GM18520 (cell line): ENCODE measurements at regions not wholly inside any gene's neighbourhood (a gene's known extent, or its start where the extent isn't known, plus 50 kb on each side); places are given as distances from the start of the nearest gene placed in this dataset.

Experiments used
- ATAC-seq: cut with Tn5 transposase; IDR thresholded peaks from one replicate; pipeline ENCODE4 v1.9.1; 2021; ENCODE audit not compliant: unreplicated experiment

- ATAC-seq, result no peak
Measured at GRCh38 chr2:3101016-3101942, 276.3 kb downstream of the EIPR1 start.

- ATAC-seq, result no peak
Measured at GRCh38 chr2:3100386-3100785, 277.2 kb downstream of the EIPR1 start.

DNA sequence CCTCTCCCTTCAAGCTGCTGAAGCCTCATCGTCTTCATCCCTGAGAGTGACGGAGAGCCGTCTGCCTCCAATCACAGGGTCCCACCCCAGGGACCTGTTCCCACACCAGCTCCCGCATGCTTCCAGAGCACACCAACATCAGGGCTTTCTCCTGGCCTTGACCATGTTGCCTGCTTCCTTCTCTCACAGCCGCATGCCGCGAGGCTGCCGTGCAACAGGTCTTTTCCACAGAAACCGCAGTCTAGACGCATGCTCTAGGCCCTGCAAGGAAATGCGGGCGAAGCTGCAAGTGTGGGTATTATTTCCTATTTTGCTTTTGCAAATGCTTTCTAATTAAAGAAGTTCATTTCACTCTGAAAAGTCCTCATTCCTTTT lies 277.8 kb downstream of the EIPR1 start:
- no peak for ATAC-seq

DNA sequence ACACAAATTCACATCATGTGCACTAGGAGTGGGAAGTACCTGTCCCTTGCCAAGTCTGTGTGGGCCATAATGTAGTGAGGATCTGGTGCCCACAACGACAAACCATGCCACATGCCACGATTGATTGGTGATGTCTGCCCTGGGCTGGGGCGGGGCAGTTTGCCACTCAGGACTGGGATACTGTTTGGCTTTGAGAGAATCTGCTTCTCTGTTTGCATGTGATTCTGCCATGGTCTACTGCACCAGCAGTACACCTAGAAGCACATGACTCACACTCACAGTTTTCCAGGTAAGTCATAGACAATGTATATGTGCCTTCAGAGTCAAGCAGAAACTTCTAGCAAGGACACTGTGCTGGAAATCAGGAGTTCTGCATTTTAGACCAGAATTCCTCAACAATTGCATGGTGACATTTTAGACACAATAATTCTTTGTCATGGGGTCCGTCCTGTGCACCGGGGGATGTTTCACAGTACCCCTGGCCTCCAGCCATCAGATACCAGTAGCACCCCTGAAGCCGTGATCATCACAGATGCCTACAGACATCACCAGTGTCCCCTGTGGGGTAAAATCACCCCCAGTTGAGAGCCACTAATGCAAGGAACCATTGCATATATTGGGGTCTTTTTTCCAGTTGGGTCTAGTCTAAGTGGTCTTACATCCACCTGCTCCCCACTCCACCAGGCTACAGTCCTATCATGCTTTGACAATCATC lies 278.3 kb downstream of the EIPR1 start:
- ATAC-seq, result no peak

DNA sequence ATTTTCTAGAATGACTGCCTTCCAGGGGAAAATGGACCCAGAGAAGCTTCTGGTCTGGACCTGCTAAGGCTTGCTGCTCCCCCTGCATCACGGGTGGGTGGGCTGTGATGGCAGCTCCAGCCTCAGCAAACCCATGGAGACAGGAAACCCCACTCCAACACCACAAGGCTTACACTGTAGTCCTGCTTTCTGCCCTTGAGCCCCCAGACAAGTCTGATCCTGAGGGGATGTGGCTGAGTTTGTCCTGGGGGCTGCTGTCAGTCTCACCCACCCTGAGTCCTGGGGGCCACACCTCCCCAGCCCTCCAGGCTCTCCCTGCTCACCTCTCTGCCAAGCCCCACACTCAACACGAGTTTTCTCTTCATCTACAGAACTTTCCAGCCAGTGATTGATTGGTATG lies 279.4 kb downstream of the EIPR1 start:
- no peak for ATAC-seq

DNA sequence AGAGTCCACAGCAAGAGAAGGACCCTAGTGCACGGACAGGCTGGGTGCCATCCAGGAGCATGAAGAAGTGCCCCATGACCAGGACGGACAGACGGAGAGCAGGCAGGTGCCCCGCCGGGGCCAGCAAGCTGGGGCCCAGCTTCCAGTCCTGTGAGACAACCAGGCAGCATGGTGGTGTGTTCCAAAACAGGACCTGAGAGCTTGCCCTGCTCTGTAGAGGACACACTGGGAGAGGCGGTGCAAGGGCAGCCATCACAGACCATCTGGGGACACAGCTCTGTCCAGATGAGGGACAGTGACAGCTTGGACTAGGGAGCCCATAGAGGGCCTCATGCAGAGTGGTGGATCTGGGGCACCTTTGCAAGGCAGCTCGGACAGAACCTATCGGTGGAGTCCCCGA lies 279.8 kb downstream of the EIPR1 start:
- ATAC-seq, result no peak

- ATAC-seq, result no peak
Measured at GRCh38 chr2:3094999-3095958, 282.3 kb downstream of the EIPR1 start.

DNA sequence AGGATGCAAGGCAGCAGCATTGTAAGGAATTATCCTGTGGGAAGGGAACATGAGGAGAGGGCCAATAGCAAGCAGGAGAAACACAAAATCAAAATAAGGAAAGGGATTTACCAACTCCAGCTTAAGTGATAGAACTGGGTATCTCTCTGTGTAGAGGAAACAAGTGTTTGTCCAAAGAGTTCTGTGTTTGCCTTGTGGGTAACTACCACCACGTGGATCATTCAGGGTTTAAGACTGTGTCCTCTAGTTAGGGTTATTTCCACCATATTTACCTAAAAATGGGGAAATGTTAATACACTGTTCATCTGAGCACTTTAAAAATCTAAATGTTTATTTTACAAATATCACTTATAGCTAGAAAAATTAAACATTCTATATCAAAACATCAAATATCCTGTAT lies 283.3 kb downstream of the EIPR1 start:
- no peak for ATAC-seq

DNA sequence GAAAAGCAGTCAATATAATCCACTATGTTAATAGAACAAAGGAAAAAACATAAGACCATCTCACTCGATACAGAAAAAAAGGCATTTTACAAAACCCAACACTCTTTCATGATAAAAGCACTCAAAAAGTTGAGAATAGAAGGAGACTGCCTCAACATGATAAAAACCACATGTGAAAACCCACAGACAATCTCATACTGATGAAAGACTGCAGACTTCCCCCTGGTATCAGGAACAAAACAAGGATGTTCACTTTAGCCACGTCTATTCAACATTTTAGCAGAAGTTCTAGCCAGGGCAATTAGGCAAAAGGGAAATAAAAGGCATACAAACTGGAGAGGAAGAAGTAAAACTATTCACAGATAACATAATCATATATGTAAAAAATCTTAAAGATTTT lies 285.9 kb downstream of the EIPR1 start:
- ATAC-seq, result no peak

DNA sequence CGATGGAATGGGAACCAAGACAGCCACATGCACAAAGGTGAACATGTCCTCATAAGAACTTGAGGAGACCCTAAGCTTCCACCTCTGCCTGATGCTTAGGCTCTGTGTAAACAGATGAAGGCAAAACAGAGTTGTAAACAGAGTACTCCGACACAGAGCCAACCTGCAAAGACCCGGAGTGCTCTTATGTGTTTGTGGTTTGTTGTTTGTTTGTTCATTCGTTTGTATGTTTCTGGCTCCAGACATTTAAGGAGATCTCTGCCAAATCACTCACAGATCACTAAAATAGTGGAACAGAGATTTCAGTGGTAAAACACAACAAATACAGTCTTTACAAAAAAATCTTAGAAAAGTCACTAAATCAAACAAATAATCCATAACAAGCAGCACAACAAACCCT lies 294.9 kb downstream of the EIPR1 start:
- ATAC-seq, result no peak

- no peak for ATAC-seq
Measured at GRCh38 chr2:3079959-3080948, 297.4 kb downstream of the EIPR1 start.

GRCh38 chr2:3079466-3079865 lies 298.2 kb downstream of the EIPR1 start:
- ATAC-seq, result no peak

DNA sequence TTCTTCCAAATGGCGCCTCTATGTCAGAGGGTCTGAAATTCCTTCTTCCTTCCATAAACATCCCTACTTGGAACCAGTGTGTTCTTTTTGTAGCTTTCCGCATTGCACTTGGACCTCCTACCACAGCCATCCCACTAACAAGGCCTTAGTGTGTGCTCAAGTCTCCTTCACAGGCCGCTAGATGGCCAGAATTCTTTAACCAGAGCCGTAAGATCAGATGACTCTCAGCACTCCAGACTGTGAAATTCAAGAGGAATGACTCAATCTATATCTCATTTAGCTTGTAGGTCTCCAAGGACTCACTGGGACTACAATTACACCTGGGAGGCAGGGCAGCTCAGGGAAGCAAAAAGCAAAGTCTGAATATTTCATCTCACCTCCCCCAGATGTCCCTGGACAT lies 298.9 kb downstream of the EIPR1 start:
- no peak for ATAC-seq

DNA sequence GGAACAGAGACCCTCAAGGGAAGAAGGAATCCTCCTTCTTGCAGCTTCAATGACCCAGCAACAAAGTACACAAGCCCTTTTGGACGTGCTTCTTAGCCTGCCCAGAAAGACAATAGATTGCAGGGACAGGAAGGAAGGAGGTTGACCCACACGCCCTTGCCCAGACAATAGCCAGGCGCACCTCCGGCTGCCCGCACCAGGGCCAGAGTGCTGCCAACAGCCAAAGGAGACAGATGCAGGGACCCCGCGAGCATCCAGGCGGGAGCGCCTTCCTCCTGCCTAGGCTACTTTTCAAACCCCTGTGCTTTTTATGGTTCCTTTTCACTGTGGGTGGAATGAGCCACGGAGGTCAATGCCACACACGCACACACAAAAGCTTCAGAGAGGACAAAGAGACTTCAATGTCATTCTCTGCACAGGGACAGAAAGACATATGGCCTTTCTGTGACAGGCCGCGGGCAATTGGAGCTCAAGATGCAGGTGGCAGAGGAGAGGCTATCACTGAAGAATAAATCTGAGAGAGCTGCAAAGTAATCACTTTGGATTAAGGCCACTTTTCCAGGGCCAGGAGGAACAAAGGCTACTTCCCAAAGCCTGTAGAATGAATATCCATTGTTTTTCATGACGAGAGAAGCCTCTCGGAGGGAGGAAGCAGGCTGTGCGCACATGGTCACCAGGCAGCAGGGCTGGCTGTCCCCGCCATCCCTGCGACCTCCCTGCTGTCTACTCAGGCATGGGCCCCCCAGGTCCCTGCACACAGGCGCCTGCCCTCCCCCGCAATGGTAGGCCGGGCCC lies 300.6 kb downstream of the EIPR1 start:
- no peak for ATAC-seq

DNA sequence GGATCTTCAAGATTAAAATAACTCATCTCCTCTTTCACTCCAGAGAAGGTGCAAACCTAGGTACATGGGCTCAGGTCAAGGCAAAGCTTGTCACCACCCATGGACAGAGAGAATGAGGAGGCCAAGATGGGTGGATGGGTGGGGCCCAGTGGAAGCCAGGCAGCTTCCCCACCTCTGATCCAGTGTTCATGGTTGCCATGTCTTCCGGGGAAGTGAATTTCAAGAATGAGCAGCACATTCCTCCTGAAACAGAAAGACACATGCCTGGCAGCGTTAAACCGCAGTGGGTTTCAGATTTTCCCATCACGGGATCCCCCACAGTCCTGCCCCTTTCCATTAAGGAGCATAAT lies 301.7 kb downstream of the EIPR1 start:
- no peak for ATAC-seq

GRCh38 chr2:3075316-3075990 lies 302.2 kb downstream of the EIPR1 start:
- no peak for ATAC-seq

GRCh38 chr2:3073704-3074103 lies 303.9 kb downstream of the EIPR1 start:
- ATAC-seq, result no peak

DNA sequence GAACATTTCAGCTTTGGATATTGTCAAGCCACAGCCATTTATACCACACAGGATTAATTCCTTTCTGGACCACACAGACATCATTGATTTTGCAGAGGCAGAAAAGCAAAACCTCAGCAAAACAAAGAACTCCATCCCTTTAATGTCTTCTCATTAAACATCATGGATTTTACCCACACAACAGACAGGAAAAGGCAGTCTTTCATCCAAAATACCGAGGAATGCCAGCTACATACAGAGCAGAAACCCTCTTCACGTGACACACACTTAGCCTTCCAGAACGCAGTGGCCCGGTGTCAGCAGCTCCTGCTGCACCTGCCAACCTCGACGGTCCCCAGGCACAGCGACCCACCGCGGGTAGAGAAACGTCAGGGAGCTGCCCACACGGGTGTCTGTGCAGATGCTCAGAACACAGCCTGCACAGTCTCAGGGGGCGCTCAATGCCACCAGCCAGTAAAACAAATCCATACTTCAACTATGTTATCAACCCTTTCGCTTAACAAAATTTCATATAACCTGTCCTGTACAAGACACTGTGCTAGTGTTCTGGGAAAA lies 304.5 kb downstream of the EIPR1 start:
- no peak for ATAC-seq
